ENCODE measurements at regions not wholly inside any gene's neighbourhood (a gene's known extent, or its start where the extent isn't known, plus 50 kb on each side); places are given as distances from the start of the nearest gene placed in this dataset.

DNA sequence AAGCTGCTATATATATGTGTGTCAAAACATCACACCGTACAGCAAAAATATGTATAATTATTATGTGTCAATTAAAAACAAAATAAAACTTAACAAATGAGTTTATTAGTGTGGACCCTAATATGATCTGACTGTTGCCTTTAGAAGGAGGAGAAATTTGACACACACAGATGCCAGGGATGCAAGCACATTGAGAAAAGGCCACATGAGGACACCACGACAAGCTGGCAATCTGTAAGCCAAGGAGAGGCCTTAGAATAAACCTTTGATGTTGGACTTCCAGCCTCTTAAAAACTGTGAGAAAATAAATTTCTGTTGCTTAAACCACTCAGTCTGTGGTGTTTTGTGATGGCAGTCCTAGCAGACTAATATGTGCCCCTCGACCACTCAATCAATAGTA lies 214.7 kb downstream of the KCNS3 start:
- intact Hi-C loops (cut with micrococcal nuclease): no loop called here

- intact Hi-C loops (cut with micrococcal nuclease): no loop called here
Measured at GRCh38 chr2:18092760-18093159, 214.3 kb downstream of the KCNS3 start.

GRCh38 chr2:18085593-18085992 lies 207.1 kb downstream of the KCNS3 start:
- intact Hi-C loops (cut with micrococcal nuclease): no loop called here

DNA sequence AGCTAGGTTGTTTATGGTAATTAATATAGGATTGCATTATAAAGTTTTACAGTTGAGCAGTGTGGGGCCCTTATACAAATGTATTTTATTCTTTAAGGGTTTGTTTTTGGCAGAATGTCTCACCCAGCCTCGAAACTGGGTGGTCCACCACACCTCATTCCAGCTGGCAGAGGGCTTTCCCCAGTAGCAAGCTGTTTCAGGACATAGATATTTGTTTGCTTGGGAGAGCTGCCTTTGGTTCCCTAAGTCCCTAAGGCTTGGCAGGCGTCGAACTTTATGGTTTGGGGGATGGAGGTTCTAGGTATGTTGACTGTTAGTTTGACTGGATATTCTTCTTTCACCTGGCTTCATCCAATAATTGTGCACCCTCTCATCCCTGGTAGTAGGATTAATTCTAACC lies 205.9 kb downstream of the KCNS3 start:
- intact Hi-C loops (cut with micrococcal nuclease): no loop called here

- intact Hi-C loops (cut with micrococcal nuclease): no loop called here
Measured at GRCh38 chr2:18083806-18084205, 205.3 kb downstream of the KCNS3 start.

GRCh38 chr2:18078216-18078615 lies 199.7 kb downstream of the KCNS3 start:
- intact Hi-C loops (cut with micrococcal nuclease): no loop called here

GRCh38 chr2:18077704-18078103 lies 199.2 kb downstream of the KCNS3 start:
- intact Hi-C loops (cut with micrococcal nuclease): no loop called here

- intact Hi-C loops (cut with micrococcal nuclease): no loop called here
Measured at GRCh38 chr2:18077231-18077630, 198.8 kb downstream of the KCNS3 start.

DNA sequence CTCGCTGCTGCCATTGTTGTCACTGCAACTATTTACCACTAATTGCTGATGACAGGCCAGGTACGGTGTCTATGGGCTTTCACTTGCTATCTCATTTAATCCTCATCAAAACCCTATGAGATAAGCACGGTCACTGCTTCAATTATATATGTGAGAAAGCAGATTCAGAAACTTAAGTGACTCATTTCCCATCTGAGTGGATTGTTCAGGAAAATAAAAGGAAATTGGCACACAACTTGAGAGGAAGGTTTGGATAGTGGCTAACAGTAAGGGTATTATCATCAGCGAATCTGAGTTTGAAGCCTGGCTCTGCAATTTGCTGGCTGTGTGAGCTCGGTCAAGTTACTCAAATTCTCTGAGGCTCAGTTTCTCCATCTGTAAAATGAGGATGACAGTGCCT lies 196.0 kb downstream of the KCNS3 start:
- intact Hi-C loops (cut with micrococcal nuclease): no loop called here

DNA sequence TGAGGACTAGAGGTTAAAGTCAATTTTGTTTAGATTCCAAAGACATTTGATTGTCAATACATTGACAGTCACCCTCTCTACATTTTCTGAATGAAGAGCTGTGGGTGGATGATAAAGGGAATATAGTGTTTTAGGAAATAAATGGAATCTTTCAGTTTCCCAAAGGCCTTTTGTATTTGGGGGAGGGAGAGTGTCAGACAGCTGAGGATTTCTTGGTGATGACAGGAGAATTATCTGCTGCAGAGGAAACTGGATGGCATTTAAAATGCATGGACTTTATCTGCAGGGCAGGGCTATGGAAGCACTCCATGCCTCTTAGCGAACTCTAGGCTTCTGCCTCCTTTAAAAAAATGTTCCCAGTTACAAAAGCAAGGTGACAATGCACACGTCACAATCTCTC lies 195.1 kb downstream of the KCNS3 start:
- intact Hi-C loops (cut with micrococcal nuclease): no loop called here

DNA sequence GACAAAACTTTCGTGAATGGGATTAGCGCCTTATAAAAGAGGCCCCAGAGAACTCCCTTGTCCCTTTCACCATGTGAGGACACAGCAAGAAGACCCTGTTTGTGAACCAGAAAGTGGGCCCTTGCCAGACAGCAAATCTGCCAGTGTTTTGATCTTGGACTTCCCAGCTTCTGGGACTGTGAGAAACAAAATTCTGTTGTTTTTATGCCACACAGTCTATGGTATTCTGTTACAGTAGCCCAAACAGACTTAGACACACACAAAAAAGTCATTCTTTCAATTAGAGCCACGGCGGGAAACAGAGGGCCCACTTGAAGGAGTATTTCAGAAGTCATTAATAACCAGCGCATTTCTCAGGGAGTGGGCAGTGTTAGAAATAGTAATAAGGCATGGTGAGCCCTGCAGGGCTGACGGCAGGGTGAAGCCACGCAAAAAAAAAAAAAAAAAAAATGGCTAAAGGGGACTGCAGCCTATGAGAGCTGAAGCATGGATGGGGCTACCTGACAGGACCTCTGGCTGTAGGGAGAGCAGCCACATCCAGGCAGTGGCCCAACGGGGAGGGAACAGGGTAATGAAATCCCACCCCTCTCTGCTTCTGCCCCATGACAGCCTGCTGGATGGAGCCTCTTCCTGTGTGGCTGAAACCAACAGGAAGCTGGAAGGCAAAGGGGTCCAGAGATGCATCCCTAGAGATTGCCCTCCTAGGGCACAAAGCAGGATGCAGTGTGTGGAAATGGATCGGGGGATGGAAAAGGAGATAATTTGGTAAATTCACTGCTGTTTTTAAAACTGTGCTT lies 189.3 kb downstream of the KCNS3 start:
- intact Hi-C loops (cut with micrococcal nuclease): no loop called here

- intact Hi-C loops (cut with micrococcal nuclease): no loop called here
Measured at GRCh38 chr2:18066894-18067293, 188.4 kb downstream of the KCNS3 start.

GRCh38 chr2:18066066-18066465 lies 187.6 kb downstream of the KCNS3 start:
- intact Hi-C loops (cut with micrococcal nuclease): no loop called here

GRCh38 chr2:18065249-18065648 lies 186.8 kb downstream of the KCNS3 start:
- intact Hi-C loops (cut with micrococcal nuclease): no loop called here

- intact Hi-C loops (cut with micrococcal nuclease): no loop called here
Measured at GRCh38 chr2:18063826-18064470, 185.5 kb downstream of the KCNS3 start.

DNA sequence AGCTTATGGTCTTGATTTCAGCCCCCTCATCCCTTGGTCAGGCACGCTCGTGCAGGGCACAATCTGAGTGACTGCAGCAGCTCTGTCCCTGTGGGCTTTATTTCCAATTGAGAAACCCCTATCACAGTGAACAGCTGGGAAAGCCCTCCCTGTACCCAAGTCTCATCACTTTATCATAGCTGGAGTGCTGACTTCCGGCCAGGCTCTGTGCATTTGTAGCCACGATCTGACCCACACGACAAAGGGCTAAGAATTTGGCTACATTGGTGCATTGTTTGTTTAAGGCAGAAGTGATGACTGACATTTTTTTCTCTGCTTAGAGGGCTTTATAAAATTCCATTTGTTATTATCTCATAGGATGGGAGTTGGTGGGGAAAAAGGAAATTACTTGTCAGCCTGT lies 184.4 kb downstream of the KCNS3 start:
- intact Hi-C loops (cut with micrococcal nuclease): no loop called here

DNA sequence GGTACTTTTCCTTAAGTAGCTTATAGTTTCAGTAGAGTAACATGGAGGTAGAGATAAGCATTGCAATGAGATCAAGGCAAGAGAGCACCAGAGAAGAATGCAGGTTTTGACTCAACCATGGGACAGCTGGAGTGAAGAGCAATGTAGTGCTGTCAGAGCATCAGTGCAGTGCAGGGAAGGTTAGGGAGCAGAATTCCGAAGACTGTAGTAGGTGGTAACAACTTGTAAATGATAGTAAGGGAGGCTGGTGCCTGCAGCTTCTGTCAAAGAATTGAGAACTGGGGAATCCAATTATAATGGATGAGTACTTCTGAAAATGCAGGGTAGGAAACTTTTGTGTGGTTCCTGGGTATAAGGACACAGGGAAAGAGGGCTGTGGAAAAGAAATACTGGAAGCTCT lies 183.2 kb downstream of the KCNS3 start:
- intact Hi-C loops (cut with micrococcal nuclease): no loop called here

GRCh38 chr2:18057657-18058056 lies 179.2 kb downstream of the KCNS3 start:
- intact Hi-C loops (cut with micrococcal nuclease): no loop called here

DNA sequence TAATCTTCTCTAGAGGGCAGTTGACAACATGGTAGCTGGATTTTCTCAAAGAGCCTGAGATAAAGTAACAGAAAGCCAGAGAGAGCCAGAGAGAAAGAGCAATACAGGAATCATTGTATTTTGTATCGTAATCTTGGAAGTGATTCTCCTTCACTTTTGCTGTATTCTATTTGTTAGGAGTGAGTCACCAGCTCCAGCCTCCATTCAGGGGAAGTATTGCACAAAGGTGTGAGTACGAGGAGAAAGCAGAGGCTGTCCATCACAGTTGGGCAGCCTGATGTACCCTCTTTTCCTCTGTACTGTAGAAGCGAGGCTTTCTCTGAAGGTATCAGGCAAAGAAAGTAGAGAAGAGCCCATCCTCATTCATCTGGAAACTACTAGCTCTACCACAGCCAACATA lies 176.8 kb downstream of the KCNS3 start:
- intact Hi-C loops (cut with micrococcal nuclease): no loop called here

DNA sequence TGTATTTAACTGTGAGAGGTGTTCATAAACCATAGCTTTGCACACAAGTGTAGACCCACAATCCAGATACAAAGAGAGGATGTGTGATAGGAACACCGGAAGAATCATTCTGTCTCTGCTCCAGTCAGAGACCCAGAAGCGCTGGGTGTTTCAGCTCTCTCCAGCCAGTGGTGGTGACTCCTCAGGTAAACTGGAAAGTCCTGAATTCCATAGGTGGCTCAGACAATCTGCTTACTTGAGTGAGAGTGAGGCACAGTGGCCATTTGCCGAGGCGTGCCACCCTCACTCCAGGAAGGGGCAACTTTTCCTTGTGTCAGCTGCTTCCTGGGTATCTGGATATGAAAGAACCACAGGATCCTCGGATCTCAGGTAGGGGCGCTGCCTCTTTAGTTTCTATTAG lies 171.5 kb downstream of the KCNS3 start:
- intact Hi-C loops (cut with micrococcal nuclease): no loop called here

DNA sequence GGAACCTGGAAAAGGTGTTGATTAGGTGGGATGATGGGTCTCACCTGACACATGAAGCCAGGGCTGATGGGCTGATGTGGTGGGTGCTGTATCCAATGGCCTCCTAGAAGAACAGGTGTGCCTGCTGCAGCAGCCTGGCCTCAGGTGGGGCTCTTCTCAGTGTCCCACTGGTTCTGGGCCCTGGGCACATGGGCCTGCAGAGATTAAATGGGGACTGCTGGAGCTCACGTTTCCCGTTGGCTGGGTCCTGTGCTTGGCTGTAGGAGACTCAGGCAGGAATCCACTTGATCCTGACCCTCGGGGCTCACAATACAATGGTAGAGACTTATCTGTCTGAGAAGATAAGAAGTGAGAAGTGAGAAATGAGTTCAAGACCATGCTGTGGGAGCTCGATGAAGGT lies 170.9 kb downstream of the KCNS3 start:
- intact Hi-C loops (cut with micrococcal nuclease): no loop called here

- intact Hi-C loops (cut with micrococcal nuclease): no loop called here
Measured at GRCh38 chr2:18047896-18048657, 169.6 kb downstream of the KCNS3 start.

All from T-helper 1 cell treated with Interleukin-12 subunit alpha and Interleukin-12 subunit beta and Interleukin-4 antibody, amounts not matched to agents 30 ng/mL and 1 ng/mL, for 36 hours (primary cell).